Upper lobe of left lung (tissue), 4 donors: ENCODE measurements at regions not wholly inside any gene's neighbourhood (a gene's known extent, or its start where the extent isn't known, plus 50 kb on each side); places are given as distances from the start of the nearest gene placed in this dataset.

ENCODE experiments used
- POLR2A ChIP-seq, 4 donors: fragments of 450-650 bp; IDR thresholded peaks; one replicate each; pipeline ENCODE4 v1.5.1; 2016 to 2017; ENCODE audit warnings: antibody characterized with exemption in 4 of 4, mild to moderate bottlenecking in 2 of 4
- TF ChIP-seq, protein P1 (sequence below), 6 experiments: fragments of 450-650 bp in 4 of 6; fragments of 200-600 bp in 2 of 6; sonication (generic) in 2 of 6; IDR thresholded peaks; one replicate each; pipeline ENCODE4 v1.5.1; 2016 to 2019; ENCODE audit warnings: antibody characterized with exemption in 6 of 6

DNA sequence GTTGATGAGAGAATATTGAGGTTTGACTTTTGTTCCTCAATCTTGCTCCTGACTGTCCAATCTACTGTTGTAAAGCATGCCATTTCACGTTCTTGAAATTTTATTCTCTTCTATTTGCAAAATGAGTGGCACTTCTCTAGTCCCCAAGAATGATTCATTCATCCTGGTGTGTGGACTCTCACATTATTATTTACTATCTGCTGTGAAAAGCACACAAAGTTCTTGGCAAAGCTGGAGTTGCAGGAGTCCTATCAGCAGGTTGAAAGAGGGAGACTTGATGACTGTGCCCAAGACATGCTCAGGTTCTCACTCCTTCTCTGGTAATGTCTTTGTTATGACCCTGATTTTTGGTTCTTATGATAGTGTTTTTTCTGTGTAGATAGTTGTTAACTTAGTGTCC lies 382.6 kb downstream of the DMRTA1 start:
- no peak for TF ChIP-seq POLR2A (IDR thresholded peaks at IDR 0.05)
- TF ChIP-seq, protein P1, sequence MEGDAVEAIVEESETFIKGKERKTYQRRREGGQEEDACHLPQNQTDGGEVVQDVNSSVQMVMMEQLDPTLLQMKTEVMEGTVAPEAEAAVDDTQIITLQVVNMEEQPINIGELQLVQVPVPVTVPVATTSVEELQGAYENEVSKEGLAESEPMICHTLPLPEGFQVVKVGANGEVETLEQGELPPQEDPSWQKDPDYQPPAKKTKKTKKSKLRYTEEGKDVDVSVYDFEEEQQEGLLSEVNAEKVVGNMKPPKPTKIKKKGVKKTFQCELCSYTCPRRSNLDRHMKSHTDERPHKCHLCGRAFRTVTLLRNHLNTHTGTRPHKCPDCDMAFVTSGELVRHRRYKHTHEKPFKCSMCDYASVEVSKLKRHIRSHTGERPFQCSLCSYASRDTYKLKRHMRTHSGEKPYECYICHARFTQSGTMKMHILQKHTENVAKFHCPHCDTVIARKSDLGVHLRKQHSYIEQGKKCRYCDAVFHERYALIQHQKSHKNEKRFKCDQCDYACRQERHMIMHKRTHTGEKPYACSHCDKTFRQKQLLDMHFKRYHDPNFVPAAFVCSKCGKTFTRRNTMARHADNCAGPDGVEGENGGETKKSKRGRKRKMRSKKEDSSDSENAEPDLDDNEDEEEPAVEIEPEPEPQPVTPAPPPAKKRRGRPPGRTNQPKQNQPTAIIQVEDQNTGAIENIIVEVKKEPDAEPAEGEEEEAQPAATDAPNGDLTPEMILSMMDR (IDR thresholded peaks at IDR 0.05) = no peak
